GM21529 (cell line): ENCODE measurements at regions not wholly inside any gene's neighbourhood (a gene's known extent, or its start where the extent isn't known, plus 50 kb on each side); places are given as distances from the start of the nearest gene placed in this dataset.
"Not testable (repeated sequence)": the region's sequence is repeated elsewhere in the genome, so short reads cannot be mapped to it uniquely, and the experiment has no call there.

Experiments
- ATAC-seq: cut with Tn5 transposase; IDR thresholded peaks from one replicate; pipeline ENCODE4 v1.9.1; 2021; ENCODE audit not compliant: unreplicated experiment

GRCh38 chr7:65453341-65454030 is 79.8 kb downstream of the ZNF92 start:
- no peak for ATAC-seq

GRCh38 chr7:65454469-65454868 is 80.8 kb downstream of the ZNF92 start:
- no peak for ATAC-seq

- ATAC-seq, result not testable (repeated sequence)
These were observed 81.4 kb downstream of the ZNF92 start for GRCh38 chr7:65455050-65455449.

- ATAC-seq, result no peak
These were observed 84.0 kb downstream of the ZNF92 start for GRCh38 chr7:65457705-65458104.

GRCh38 chr7:65459438-65459837 is 85.8 kb downstream of the ZNF92 start:
- no peak for ATAC-seq

GRCh38 chr7:65462148-65462716 is 88.6 kb downstream of the ZNF92 start:
- no peak for ATAC-seq

- ATAC-seq, result no peak
These were observed 89.5 kb downstream of the ZNF92 start for GRCh38 chr7:65463184-65463583.

GRCh38 chr7:65469919-65470558 is 96.4 kb downstream of the ZNF92 start:
- not testable (repeated sequence) for ATAC-seq

- ATAC-seq, result no peak
These were observed 97.9 kb downstream of the ZNF92 start for GRCh38 chr7:65471587-65471986.

GRCh38 chr7:65475040-65475726 is 101.5 kb downstream of the ZNF92 start:
- peak; percentile 26 for ATAC-seq

- peak; percentile 86 for ATAC-seq
These were observed 102.2 kb downstream of the ZNF92 start for GRCh38 chr7:65475734-65476319.

- no peak for ATAC-seq
These were observed 103.7 kb downstream of the ZNF92 start for GRCh38 chr7:65477326-65477725.

GRCh38 chr7:65489260-65489767 is 115.7 kb downstream of the ZNF92 start:
- no peak for ATAC-seq

GRCh38 chr7:65496697-65497096 is 123.0 kb downstream of the ZNF92 start:
- ATAC-seq, result not testable (repeated sequence)

GRCh38 chr7:65503434-65504152 is 129.9 kb downstream of the ZNF92 start:
- no peak for ATAC-seq

- not testable (repeated sequence) for ATAC-seq
These were observed 131.1 kb downstream of the ZNF92 start for GRCh38 chr7:65504504-65505319.

GRCh38 chr7:65505320-65505633 is 131.6 kb downstream of the ZNF92 start:
- ATAC-seq, result not testable (repeated sequence)

- ATAC-seq, result not testable (repeated sequence)
These were observed 135.1 kb downstream of the ZNF92 start for GRCh38 chr7:65508581-65509367.
